ENCODE measurements at regions not wholly inside any gene's neighbourhood (a gene's known extent, or its start where the extent isn't known, plus 50 kb on each side); places are given as distances from the start of the nearest gene placed in this dataset.
"Not testable (repeated sequence)": the region's sequence is repeated elsewhere in the genome, so short reads cannot be mapped to it uniquely, and the experiment has no call there.

GRCh38 chr14:70269582-70269981, 80.8 kb upstream of the SLC8A3 start:
- H3K27me3 ChIP-seq (ENCODE audit: control insufficient read depth, insufficient read depth, low read length), result no peaks in the 10 kb centered on the region
- no peaks in the 10 kb centered on the region for H3K36me3 ChIP-seq (replicated peaks; ENCODE audit: control insufficient read depth, insufficient read depth, low read length)
- no peak for DNase-seq
- no peak overlapping the region for H3K4me3 ChIP-seq (ENCODE audit: insufficient read depth, low read depth, low read length)

GRCh38 chr14:70268760-70269159, 80.0 kb upstream of the SLC8A3 start:
- no peak for DNase-seq
- Histone ChIP-seq H3K36me3 (replicated peaks; ENCODE audit: control insufficient read depth, insufficient read depth, low read length) (no peaks in the 10 kb centered on the region), H3K27me3 (ENCODE audit: control insufficient read depth, insufficient read depth, low read length) (no peaks in the 10 kb centered on the region), H3K4me3 (ENCODE audit: insufficient read depth, low read depth, low read length) (no peak overlapping the region)

GRCh38 chr14:70266157-70266556, 77.4 kb upstream of the SLC8A3 start:
- Histone ChIP-seq H3K4me3 (ENCODE audit: insufficient read depth, low read depth, low read length) (no peak overlapping the region), H3K36me3 (replicated peaks; ENCODE audit: control insufficient read depth, insufficient read depth, low read length) (no peaks in the 10 kb centered on the region), H3K27me3 (ENCODE audit: control insufficient read depth, insufficient read depth, low read length) (no peaks in the 10 kb centered on the region)
- no peak for DNase-seq

- no peak for DNase-seq
- Histone ChIP-seq H3K27me3 (ENCODE audit: control insufficient read depth, insufficient read depth, low read length) (no peaks in the 10 kb centered on the region), H3K36me3 (replicated peaks; ENCODE audit: control insufficient read depth, insufficient read depth, low read length) (no peaks in the 10 kb centered on the region), H3K4me3 (ENCODE audit: insufficient read depth, low read depth, low read length) (no peak overlapping the region)
Measured at GRCh38 chr14:70265422-70265821, 76.7 kb upstream of the SLC8A3 start.

GRCh38 chr14:70259420-70259819, 70.7 kb upstream of the SLC8A3 start:
- DNase-seq, result no peak
- Histone ChIP-seq H3K36me3 (replicated peaks; ENCODE audit: control insufficient read depth, insufficient read depth, low read length) (no peaks in the 10 kb centered on the region), H3K4me3 (ENCODE audit: insufficient read depth, low read depth, low read length) (no peak overlapping the region), H3K27me3 (ENCODE audit: control insufficient read depth, insufficient read depth, low read length) (no peaks in the 10 kb centered on the region)

- DNase-seq, result peak; percentile 61
- Histone ChIP-seq H3K27me3 (ENCODE audit: control insufficient read depth, insufficient read depth, low read length) (no peaks in the 10 kb centered on the region), H3K36me3 (replicated peaks; ENCODE audit: control insufficient read depth, insufficient read depth, low read length) (no peaks in the 10 kb centered on the region), H3K4me3 (ENCODE audit: insufficient read depth, low read depth, low read length) (no peak overlapping the region)
Measured at GRCh38 chr14:70257526-70257925, 68.8 kb upstream of the SLC8A3 start.

- no peak for DNase-seq
- Histone ChIP-seq H3K27me3 (ENCODE audit: control insufficient read depth, insufficient read depth, low read length) (no peaks in the 10 kb centered on the region), H3K4me3 (ENCODE audit: insufficient read depth, low read depth, low read length) (no peak overlapping the region), H3K36me3 (replicated peaks; ENCODE audit: control insufficient read depth, insufficient read depth, low read length) (no peaks in the 10 kb centered on the region)
Measured at GRCh38 chr14:70256601-70257000, 67.8 kb upstream of the SLC8A3 start.

- H3K27me3 ChIP-seq (ENCODE audit: control insufficient read depth, insufficient read depth, low read length); H3K36me3 ChIP-seq (replicated peaks; ENCODE audit: control insufficient read depth, insufficient read depth, low read length): not testable (repeated sequence)
- peak overlapping the region; percentile 4; the same call in 1 of the 2 replicates for H3K4me3 ChIP-seq (ENCODE audit: insufficient read depth, low read depth, low read length)
- DNase-seq, result peak; percentile 39
Measured at GRCh38 chr14:70255071-70256057, 66.6 kb upstream of the SLC8A3 start.

GRCh38 chr14:70254476-70254961, 65.8 kb upstream of the SLC8A3 start:
- no peaks in the 10 kb centered on the region for H3K36me3 ChIP-seq (replicated peaks; ENCODE audit: control insufficient read depth, insufficient read depth, low read length)
- peak; percentile 47 for DNase-seq
- peak overlapping the region; percentile 19; the same call in 1 of the 2 replicates for H3K4me3 ChIP-seq (ENCODE audit: insufficient read depth, low read depth, low read length)
- no peaks in the 10 kb centered on the region for H3K27me3 ChIP-seq (ENCODE audit: control insufficient read depth, insufficient read depth, low read length)

- not testable (repeated sequence) for DNase-seq; H3K36me3 ChIP-seq (replicated peaks; ENCODE audit: control insufficient read depth, insufficient read depth, low read length); H3K27me3 ChIP-seq (ENCODE audit: control insufficient read depth, insufficient read depth, low read length); H3K4me3 ChIP-seq (ENCODE audit: insufficient read depth, low read depth, low read length)
Measured at GRCh38 chr14:70253547-70253946, 64.8 kb upstream of the SLC8A3 start.

GRCh38 chr14:70245026-70245425, 56.3 kb upstream of the SLC8A3 start:
- no peak for DNase-seq
- H3K4me3 ChIP-seq (ENCODE audit: insufficient read depth, low read depth, low read length), result no peak overlapping the region
- H3K27me3 ChIP-seq (ENCODE audit: control insufficient read depth, insufficient read depth, low read length), result no peaks in the 10 kb centered on the region
- no peaks in the 10 kb centered on the region for H3K36me3 ChIP-seq (replicated peaks; ENCODE audit: control insufficient read depth, insufficient read depth, low read length)

- Histone ChIP-seq H3K27me3 (ENCODE audit: control insufficient read depth, insufficient read depth, low read length) (peaks cover 2% of the 10 kb centered on the region; the same call in 1 of the 2 replicates), H3K4me3 (ENCODE audit: insufficient read depth, low read depth, low read length) (no peak overlapping the region), H3K36me3 (replicated peaks; ENCODE audit: control insufficient read depth, insufficient read depth, low read length) (no peaks in the 10 kb centered on the region)
- no peak for DNase-seq
Measured at GRCh38 chr14:70239802-70240201, 51.1 kb upstream of the SLC8A3 start.

GRCh38 chr14:70238635-70239034, 49.9 kb upstream of the SLC8A3 start:
- DNase-seq; H3K36me3 ChIP-seq (replicated peaks; ENCODE audit: control insufficient read depth, insufficient read depth, low read length); H3K4me3 ChIP-seq (ENCODE audit: insufficient read depth, low read depth, low read length); H3K27me3 ChIP-seq (ENCODE audit: control insufficient read depth, insufficient read depth, low read length): not testable (repeated sequence)

All from H7 (cell line).